Stomach (tissue), 4 donors: ENCODE measurements at regions not wholly inside any gene's neighbourhood (a gene's known extent, or its start where the extent isn't known, plus 50 kb on each side); places are given as distances from the start of the nearest gene placed in this dataset.

Experiments used
- EP300 ChIP-seq: sonication (generic); formaldehyde crosslinking; IDR thresholded peaks from one replicate; pipeline ENCODE4 v1.6.1; 2017; ENCODE audit warnings: antibody characterized with exemption
- POLR2A ChIP-seq, 4 donors: fragments of 450-650 bp; IDR thresholded peaks; one replicate each; pipeline ENCODE4 v1.6.1; 2016; ENCODE audit warnings: antibody characterized with exemption in 4 of 4, control low read depth in 2 of 4, mild to moderate bottlenecking in 1 of 4, moderate library complexity in 1 of 4
- POLR2AphosphoS5 ChIP-seq, 3 donors: sonication (generic); formaldehyde crosslinking; IDR thresholded peaks; one replicate each; pipeline ENCODE4 v1.6.1; 2016; ENCODE audit warnings: antibody characterized with exemption in 3 of 3
- TF ChIP-seq, protein P1 (sequence below), 7 experiments: fragments of 450-650 bp in 4 of 7; fragments of 200-600 bp in 3 of 7; sonication (generic) in 3 of 7; IDR thresholded peaks; one replicate each; pipeline ENCODE4 v1.5.1; 2016 to 2019; ENCODE audit warnings: antibody characterized with exemption in 7 of 7, control low read depth in 2 of 7, mild to moderate bottlenecking in 1 of 7

DNA sequence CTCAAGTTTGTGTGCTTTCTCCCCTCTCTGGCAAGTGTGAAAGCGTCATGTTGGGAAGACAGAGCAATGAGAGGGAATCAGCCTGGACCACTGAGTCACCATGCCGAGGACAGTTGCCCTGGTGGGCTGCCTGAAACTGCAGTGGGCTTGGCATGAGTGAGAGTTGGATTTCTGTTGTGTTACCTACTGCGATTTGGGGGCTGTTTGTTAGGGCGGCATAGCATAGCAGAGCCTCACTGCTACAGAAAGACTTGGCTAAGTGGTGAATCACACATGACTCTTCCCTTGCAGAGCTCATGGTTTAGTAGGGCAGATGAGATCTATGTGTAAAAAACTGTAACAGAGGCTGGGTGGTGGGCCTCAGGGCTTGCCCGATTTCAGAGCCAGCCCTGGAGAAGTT, 324.6 kb downstream of the C16orf95 start:
- TF ChIP-seq POLR2A (IDR thresholded peaks at IDR 0.05) (no peak), POLR2AphosphoS5 (IDR thresholded peaks at IDR 0.05) (no peak), EP300 (no peak)
- TF ChIP-seq, protein P1, sequence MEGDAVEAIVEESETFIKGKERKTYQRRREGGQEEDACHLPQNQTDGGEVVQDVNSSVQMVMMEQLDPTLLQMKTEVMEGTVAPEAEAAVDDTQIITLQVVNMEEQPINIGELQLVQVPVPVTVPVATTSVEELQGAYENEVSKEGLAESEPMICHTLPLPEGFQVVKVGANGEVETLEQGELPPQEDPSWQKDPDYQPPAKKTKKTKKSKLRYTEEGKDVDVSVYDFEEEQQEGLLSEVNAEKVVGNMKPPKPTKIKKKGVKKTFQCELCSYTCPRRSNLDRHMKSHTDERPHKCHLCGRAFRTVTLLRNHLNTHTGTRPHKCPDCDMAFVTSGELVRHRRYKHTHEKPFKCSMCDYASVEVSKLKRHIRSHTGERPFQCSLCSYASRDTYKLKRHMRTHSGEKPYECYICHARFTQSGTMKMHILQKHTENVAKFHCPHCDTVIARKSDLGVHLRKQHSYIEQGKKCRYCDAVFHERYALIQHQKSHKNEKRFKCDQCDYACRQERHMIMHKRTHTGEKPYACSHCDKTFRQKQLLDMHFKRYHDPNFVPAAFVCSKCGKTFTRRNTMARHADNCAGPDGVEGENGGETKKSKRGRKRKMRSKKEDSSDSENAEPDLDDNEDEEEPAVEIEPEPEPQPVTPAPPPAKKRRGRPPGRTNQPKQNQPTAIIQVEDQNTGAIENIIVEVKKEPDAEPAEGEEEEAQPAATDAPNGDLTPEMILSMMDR (IDR thresholded peaks at IDR 0.05), result no peak
